KMS-11 (cell line): ENCODE measurements at regions not wholly inside any gene's neighbourhood (a gene's known extent, or its start where the extent isn't known, plus 50 kb on each side); places are given as distances from the start of the nearest gene placed in this dataset.
A peak's percentile ranks its signal among the peaks of the same experiment; 100 is the strongest.

Experiments used
- H2AFZ ChIP-seq: fragments of 200-600 bp; sonication (generic); 2 replicates; pipeline ENCODE4 v1.6.1; 2016; ENCODE audit warnings: antibody characterized with exemption, mixed run types, low read depth
- H3K27ac ChIP-seq: fragments of 200-600 bp; sonication (generic); 2 replicates; pipeline ENCODE4 v1.6.1; 2016; ENCODE audit warnings: mild to moderate bottlenecking, mixed run types
- H3K27me3 ChIP-seq: fragments of 200-600 bp; sonication (generic); 2 replicates; pipeline ENCODE4 v1.6.1; 2017; ENCODE audit warnings: mild to moderate bottlenecking, low read depth, mixed run types, moderate library complexity; ENCODE audit not compliant: insufficient read depth
- H3K36me3 ChIP-seq: fragments of 200-600 bp; sonication (generic); 2 replicates; pipeline ENCODE4 v1.6.1; 2017; ENCODE audit warnings: mild to moderate bottlenecking, mixed run types; ENCODE audit not compliant: insufficient read depth
- H3K4me1 ChIP-seq: fragments of 200-600 bp; sonication (generic); 2 replicates; pipeline ENCODE4 v1.6.1; 2016; ENCODE audit warnings: mild to moderate bottlenecking, low read depth, mixed run types; ENCODE audit not compliant: poor library complexity, severe bottlenecking
- H3K4me2 ChIP-seq: fragments of 200-600 bp; sonication (generic); 2 replicates; pipeline ENCODE4 v1.7.0; 2016; ENCODE audit warnings: mild to moderate bottlenecking, mixed run types
- H3K4me3 ChIP-seq: fragments of 200-600 bp; sonication (generic); IDR thresholded peaks from 2 replicates; pipeline ENCODE4 v1.6.1; 2017; ENCODE audit warnings: low read depth, low read length, mixed read lengths; ENCODE audit not compliant: insufficient read depth
- H3K79me2 ChIP-seq: fragments of 200-600 bp; sonication (generic); 2 replicates; pipeline ENCODE4 v1.6.1; 2016; ENCODE audit warnings: low read depth, mixed run types; ENCODE audit not compliant: insufficient read depth
- H3K9ac ChIP-seq: fragments of 200-600 bp; sonication (generic); 2 replicates; pipeline ENCODE4 v1.6.1; 2016; ENCODE audit warnings: mild to moderate bottlenecking, mixed run types
- H4K20me1 ChIP-seq: fragments of 200-600 bp; sonication (generic); 2 replicates; pipeline ENCODE4 v1.6.1; 2016; ENCODE audit warnings: mild to moderate bottlenecking, mixed run types; ENCODE audit not compliant: insufficient read depth
- CTCF ChIP-seq: fragments of 200-600 bp; sonication (generic); conservative IDR thresholded peaks from 2 replicates; pipeline ENCODE4 v1.6.1; 2017; ENCODE audit warnings: low read depth, mild to moderate bottlenecking, antibody characterized with exemption, low read length, moderate library complexity, mixed read lengths

- TF ChIP-seq CTCF = no peak
- Histone ChIP-seq H3K4me2 (peak overlapping the region; percentile 95), H3K4me3 (no peak overlapping the region), H3K27ac (no peak overlapping the region), H3K9ac (peak overlapping the region; percentile 49; the same call in 1 of the 2 replicates), H3K79me2 (no peaks in the 10 kb centered on the region), H4K20me1 (no peaks in the 10 kb centered on the region), H3K27me3 (no peaks in the 10 kb centered on the region), H2AFZ (peak overlapping the region; percentile 88), H3K4me1 (peaks cover 6% of the 10 kb centered on the region), H3K36me3 (no peaks in the 10 kb centered on the region)
Measured at GRCh38 chr18:26656944-26657536, 108.7 kb upstream of the KCTD1 start.

GRCh38 chr18:26656431-26656943 is 108.1 kb upstream of the KCTD1 start:
- H2AFZ ChIP-seq = peak overlapping the region; percentile 88
- no peak overlapping the region for H3K4me3 ChIP-seq
- peak overlapping the region; percentile 20; the same call in 1 of the 2 replicates for H3K9ac ChIP-seq
- H3K4me1 ChIP-seq = peaks cover 6% of the 10 kb centered on the region
- no peaks in the 10 kb centered on the region for H3K27me3 ChIP-seq
- H3K4me2 ChIP-seq = peak overlapping the region; percentile 47; the same call in 1 of the 2 replicates
- H3K27ac ChIP-seq = no peak overlapping the region
- H4K20me1 ChIP-seq = no peaks in the 10 kb centered on the region
- no peaks in the 10 kb centered on the region for H3K79me2 ChIP-seq
- TF ChIP-seq CTCF = no peak
- H3K36me3 ChIP-seq = no peaks in the 10 kb centered on the region

GRCh38 chr18:26655525-26656430 is 107.4 kb upstream of the KCTD1 start:
- Histone ChIP-seq H4K20me1 (no peaks in the 10 kb centered on the region), H3K4me2 (peak overlapping the region; percentile 47; the same call in 1 of the 2 replicates), H3K36me3 (no peaks in the 10 kb centered on the region), H2AFZ (peak overlapping the region; percentile 88), H3K27ac (no peak overlapping the region), H3K27me3 (no peaks in the 10 kb centered on the region), H3K79me2 (no peaks in the 10 kb centered on the region), H3K4me3 (no peak overlapping the region), H3K9ac (peak overlapping the region; percentile 20; the same call in 1 of the 2 replicates), H3K4me1 (peaks cover 6% of the 10 kb centered on the region)
- TF ChIP-seq CTCF = no peak

GRCh38 chr18:26654616-26655524 is 106.5 kb upstream of the KCTD1 start:
- Histone ChIP-seq H3K27me3 (no peaks in the 10 kb centered on the region), H3K4me2 (no peak overlapping the region), H3K4me1 (peaks cover 6% of the 10 kb centered on the region), H4K20me1 (no peaks in the 10 kb centered on the region), H3K79me2 (no peaks in the 10 kb centered on the region), H3K27ac (no peak overlapping the region), H3K36me3 (no peaks in the 10 kb centered on the region), H3K9ac (no peak overlapping the region), H3K4me3 (no peak overlapping the region), H2AFZ (no peak overlapping the region)
- TF ChIP-seq CTCF = no peak
